Brain microvascular endothelial cell (primary cell): ENCODE measurements at regions not wholly inside any gene's neighbourhood (a gene's known extent, or its start where the extent isn't known, plus 50 kb on each side); places are given as distances from the start of the nearest gene placed in this dataset.

Experiments used
- DNase-seq: peaks from one replicate; pipeline ENCODE4 v3.0.0-alpha.2; 2020
- H3K27ac ChIP-seq: fragments of 250-450 bp; sonication (Bioruptor Pico); 2 replicates; pipeline ENCODE4 v1.5.1; 2020; ENCODE audit warnings: mild to moderate bottlenecking, moderate library complexity
- H3K27me3 ChIP-seq: fragments of 250-450 bp; sonication (Bioruptor Pico); replicated peaks from 2 replicates; pipeline ENCODE4 v1.5.1; 2020; ENCODE audit warnings: mild to moderate bottlenecking
- H3K36me3 ChIP-seq: fragments of 250-450 bp; sonication (Bioruptor Pico); replicated peaks from 2 replicates; pipeline ENCODE4 v1.5.1; 2020; ENCODE audit warnings: mild to moderate bottlenecking
- H3K4me3 ChIP-seq: 2 replicates; pipeline ENCODE4 v1.5.1; 2011; ENCODE audit warnings: low read depth, mild to moderate bottlenecking, control low read depth, low read length, moderate library complexity
- CTCF ChIP-seq: IDR thresholded peaks from 2 replicates; pipeline ENCODE4 v1.5.1; 2011; ENCODE audit warnings: low read depth, mild to moderate bottlenecking, moderate library complexity, low read length, control low read depth, inconsistent platforms; ENCODE audit errors: missing control alignments
- in situ Hi-C: cut with HindIII; loops from 2 replicates; pipeline ENCODE4 v1.10.0; 2017; ENCODE audit warnings: low sequenced_read_pairs, low pct_ligation_motif_present

- Histone ChIP-seq H3K36me3 (no peaks in the 10 kb centered on the region), H3K4me3 (no peak overlapping the region), H3K27me3 (no peaks in the 10 kb centered on the region), H3K27ac (no peak overlapping the region)
- no peak for TF ChIP-seq CTCF
- no peak for DNase-seq
- in situ Hi-C loops: no loop called here
Observed at GRCh38 chr18:31261792-31262582, 56.0 kb upstream of the DSG1 start.

GRCh38 chr18:31267823-31268481 lies 50.0 kb upstream of the DSG1 start:
- in situ Hi-C loops: no loop called here
- DNase-seq: no peak
- TF ChIP-seq CTCF: no peak

More at GRCh38 chr18:31267823-31268481, 50.0 kb upstream of the DSG1 start:
- H3K36me3 ChIP-seq: no peaks in the 10 kb centered on the region
- no peak overlapping the region for H3K4me3 ChIP-seq
- no peak overlapping the region for H3K27ac ChIP-seq
- H3K27me3 ChIP-seq: no peaks in the 10 kb centered on the region
